ENCODE measurements at regions not wholly inside any gene's neighbourhood (a gene's known extent, or its start where the extent isn't known, plus 50 kb on each side); places are given as distances from the start of the nearest gene placed in this dataset.

DNA sequence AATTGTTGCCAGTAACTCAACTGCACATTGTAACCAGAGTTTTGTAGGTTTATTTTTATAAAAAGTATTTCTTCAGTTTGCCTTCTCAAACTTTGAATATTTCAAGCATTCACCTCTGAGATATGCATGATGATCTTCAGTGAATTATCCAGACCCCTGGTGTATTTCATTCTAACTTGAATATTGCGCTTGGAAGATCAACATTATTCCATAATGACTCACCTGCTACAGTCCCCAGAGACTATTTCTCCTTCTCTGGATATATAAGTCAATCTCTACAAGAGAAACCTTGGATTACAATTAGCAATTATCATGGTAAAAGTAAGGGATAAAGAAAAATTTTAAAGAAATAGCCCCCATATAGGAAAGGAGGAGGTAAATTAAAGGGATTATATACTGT, 1041.0 kb downstream of the TLE1 start:
- no peaks in the 10 kb centered on the region for H3F3A ChIP-seq (ENCODE audit: insufficient read depth)
- H3K79me2 ChIP-seq (ENCODE audit: insufficient read depth, low read length), result no peaks in the 10 kb centered on the region
- H3K9me2 ChIP-seq (replicated peaks; ENCODE audit: insufficient read depth, low read length), result no peaks in the 10 kb centered on the region
- no peaks in the 10 kb centered on the region for H3K9me3 ChIP-seq (ENCODE audit: insufficient read depth, low read length)
- TF ChIP-seq CTCF (IDR thresholded peaks at IDR 0.05; ENCODE audit: insufficient read depth, low read length, poor library complexity, severe bottlenecking) (no peak), EZH2phosphoT487 (conservative IDR thresholded peaks at IDR 0.05; ENCODE audit: low read length) (no peak)
- H2AFZ ChIP-seq (ENCODE audit: low read depth, low read length, severe bottlenecking), result no peak overlapping the region
- H3K36me3 ChIP-seq (ENCODE audit: low read length), result no peaks in the 10 kb centered on the region
- H3K27ac ChIP-seq (ENCODE audit: low read depth, low read length), result no peak overlapping the region
- H3K27me3 ChIP-seq (ENCODE audit: low read length), result no peaks in the 10 kb centered on the region
- no peaks in the 10 kb centered on the region for H4K20me1 ChIP-seq (ENCODE audit: low read depth, low read length)
- H3K9ac ChIP-seq (ENCODE audit: low read length), result no peak overlapping the region
- no peak overlapping the region for H3K4me2 ChIP-seq (ENCODE audit: low read depth, low read length, poor library complexity, severe bottlenecking)
- no peak overlapping the region for H3K4me3 ChIP-seq (ENCODE audit: insufficient read depth, low read length, poor library complexity, severe bottlenecking)

DNA sequence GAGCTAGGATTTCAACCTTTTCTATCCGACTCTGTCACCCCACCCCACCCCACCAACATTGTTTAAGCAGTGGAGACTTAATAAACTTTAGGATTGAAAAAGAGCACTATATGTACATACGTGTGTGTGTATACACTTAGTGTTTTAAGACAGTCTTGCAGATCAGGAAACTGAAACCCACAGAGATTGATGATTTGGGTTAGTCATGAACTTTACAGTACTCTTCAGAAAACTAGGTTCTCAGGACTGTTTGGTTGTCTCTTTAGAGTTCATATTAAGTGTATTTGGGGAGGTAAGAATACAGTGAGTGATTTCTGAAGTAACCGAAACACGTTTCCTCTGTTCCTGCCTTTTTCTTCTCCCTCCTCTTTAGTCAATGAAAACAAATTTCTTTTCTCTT, 1043.1 kb downstream of the TLE1 start:
- H3F3A ChIP-seq (ENCODE audit: insufficient read depth), result no peaks in the 10 kb centered on the region
- no peak overlapping the region for H3K4me2 ChIP-seq (ENCODE audit: low read depth, low read length, poor library complexity, severe bottlenecking)
- H2AFZ ChIP-seq (ENCODE audit: low read depth, low read length, severe bottlenecking), result no peak overlapping the region
- no peak overlapping the region for H3K9ac ChIP-seq (ENCODE audit: low read length)
- no peak overlapping the region for H3K4me3 ChIP-seq (ENCODE audit: insufficient read depth, low read length, poor library complexity, severe bottlenecking)
- H3K36me3 ChIP-seq (ENCODE audit: low read length), result no peaks in the 10 kb centered on the region
- H3K9me2 ChIP-seq (replicated peaks; ENCODE audit: insufficient read depth, low read length), result no peaks in the 10 kb centered on the region
- no peak for TF ChIP-seq CTCF (IDR thresholded peaks at IDR 0.05; ENCODE audit: insufficient read depth, low read length, poor library complexity, severe bottlenecking)
- TF ChIP-seq EZH2phosphoT487 (conservative IDR thresholded peaks at IDR 0.05; ENCODE audit: low read length), result no peak
- H3K79me2 ChIP-seq (ENCODE audit: insufficient read depth, low read length), result no peaks in the 10 kb centered on the region
- H3K27ac ChIP-seq (ENCODE audit: low read depth, low read length), result no peak overlapping the region
- H4K20me1 ChIP-seq (ENCODE audit: low read depth, low read length), result no peaks in the 10 kb centered on the region
- H3K27me3 ChIP-seq (ENCODE audit: low read length), result no peaks in the 10 kb centered on the region
- H3K9me3 ChIP-seq (ENCODE audit: insufficient read depth, low read length), result no peaks in the 10 kb centered on the region

- H2AFZ ChIP-seq (ENCODE audit: low read depth, low read length, severe bottlenecking), result no peak overlapping the region
- no peak overlapping the region for H3K4me3 ChIP-seq (ENCODE audit: insufficient read depth, low read length, poor library complexity, severe bottlenecking)
- TF ChIP-seq EZH2phosphoT487 (conservative IDR thresholded peaks at IDR 0.05; ENCODE audit: low read length), result no peak
- no peak for TF ChIP-seq CTCF (IDR thresholded peaks at IDR 0.05; ENCODE audit: insufficient read depth, low read length, poor library complexity, severe bottlenecking)
- H3K79me2 ChIP-seq (ENCODE audit: insufficient read depth, low read length), result no peaks in the 10 kb centered on the region
- no peak overlapping the region for H3K9ac ChIP-seq (ENCODE audit: low read length)
- H3K9me3 ChIP-seq (ENCODE audit: insufficient read depth, low read length), result no peaks in the 10 kb centered on the region
- H4K20me1 ChIP-seq (ENCODE audit: low read depth, low read length), result no peaks in the 10 kb centered on the region
- no peaks in the 10 kb centered on the region for H3K36me3 ChIP-seq (ENCODE audit: low read length)
- no peaks in the 10 kb centered on the region for H3K27me3 ChIP-seq (ENCODE audit: low read length)
- H3F3A ChIP-seq (ENCODE audit: insufficient read depth), result no peaks in the 10 kb centered on the region
- H3K27ac ChIP-seq (ENCODE audit: low read depth, low read length), result no peak overlapping the region
- H3K4me2 ChIP-seq (ENCODE audit: low read depth, low read length, poor library complexity, severe bottlenecking), result no peak overlapping the region
- no peaks in the 10 kb centered on the region for H3K9me2 ChIP-seq (replicated peaks; ENCODE audit: insufficient read depth, low read length)
These were observed 1045.3 kb downstream of the TLE1 start for GRCh38 chr9:80644044-80644443.

DNA sequence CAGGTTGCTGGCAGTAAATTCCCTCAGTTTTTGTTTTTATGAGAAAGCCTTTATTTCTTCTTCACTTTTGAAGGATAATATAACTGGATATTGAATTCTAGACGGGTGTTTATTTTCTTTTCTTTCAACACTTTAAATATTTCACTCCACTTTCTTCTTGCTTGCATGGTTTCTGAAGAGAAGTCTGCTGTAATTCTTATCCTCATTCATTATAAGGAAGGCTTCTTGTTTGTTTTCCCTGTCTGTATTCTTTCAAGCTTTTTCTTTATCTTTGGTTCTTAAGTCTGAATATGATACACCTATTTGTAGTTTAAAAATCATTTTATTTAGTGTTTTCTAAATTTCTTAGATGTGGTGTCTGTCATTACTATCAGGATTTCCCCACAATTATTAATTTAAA, 1054.3 kb downstream of the TLE1 start:
- no peak overlapping the region for H3K4me3 ChIP-seq (ENCODE audit: insufficient read depth, low read length, poor library complexity, severe bottlenecking)
- H2AFZ ChIP-seq (ENCODE audit: low read depth, low read length, severe bottlenecking), result no peak overlapping the region
- no peaks in the 10 kb centered on the region for H4K20me1 ChIP-seq (ENCODE audit: low read depth, low read length)
- TF ChIP-seq EZH2phosphoT487 (conservative IDR thresholded peaks at IDR 0.05; ENCODE audit: low read length) (no peak), CTCF (IDR thresholded peaks at IDR 0.05; ENCODE audit: insufficient read depth, low read length, poor library complexity, severe bottlenecking) (no peak)
- no peaks in the 10 kb centered on the region for H3K9me2 ChIP-seq (replicated peaks; ENCODE audit: insufficient read depth, low read length)
- H3K36me3 ChIP-seq (ENCODE audit: low read length), result no peaks in the 10 kb centered on the region
- no peaks in the 10 kb centered on the region for H3F3A ChIP-seq (ENCODE audit: insufficient read depth)
- H3K27ac ChIP-seq (ENCODE audit: low read depth, low read length), result no peak overlapping the region
- H3K79me2 ChIP-seq (ENCODE audit: insufficient read depth, low read length), result no peaks in the 10 kb centered on the region
- no peaks in the 10 kb centered on the region for H3K9me3 ChIP-seq (ENCODE audit: insufficient read depth, low read length)
- no peaks in the 10 kb centered on the region for H3K27me3 ChIP-seq (ENCODE audit: low read length)
- H3K9ac ChIP-seq (ENCODE audit: low read length), result no peak overlapping the region
- no peak overlapping the region for H3K4me2 ChIP-seq (ENCODE audit: low read depth, low read length, poor library complexity, severe bottlenecking)
